ENCODE measurements at regions not wholly inside any gene's neighbourhood (a gene's known extent, or its start where the extent isn't known, plus 50 kb on each side); places are given as distances from the start of the nearest gene placed in this dataset.

DNA sequence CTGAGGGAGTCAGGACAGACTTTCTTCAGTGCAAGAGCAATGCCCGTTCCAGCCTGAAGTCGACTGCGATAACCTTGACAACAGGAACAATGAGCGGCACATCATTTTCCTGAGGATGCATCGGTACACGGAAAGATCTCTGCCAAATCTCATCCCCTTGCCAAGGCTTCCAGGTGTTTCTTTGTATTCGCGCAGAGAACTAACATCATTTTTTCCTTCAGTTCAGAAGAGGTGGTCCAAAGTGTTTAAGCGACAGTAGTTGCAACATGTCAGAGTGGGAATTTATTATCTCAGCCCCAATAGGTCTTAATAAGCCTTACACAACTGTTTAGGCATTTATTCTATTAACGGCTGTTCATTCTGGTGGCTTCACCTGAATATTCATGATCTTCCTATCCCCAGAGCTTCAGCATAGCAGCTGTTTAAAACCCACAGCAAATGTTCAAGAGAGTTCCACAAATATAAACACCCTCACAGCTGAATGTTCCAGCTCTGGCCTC, 129.7 kb upstream of the NFIA start:
- H3K9me3 Mint-ChIP-seq: no peaks in the 10 kb centered on the region
- no peaks in the 10 kb centered on the region for H3K36me3 Mint-ChIP-seq

DNA sequence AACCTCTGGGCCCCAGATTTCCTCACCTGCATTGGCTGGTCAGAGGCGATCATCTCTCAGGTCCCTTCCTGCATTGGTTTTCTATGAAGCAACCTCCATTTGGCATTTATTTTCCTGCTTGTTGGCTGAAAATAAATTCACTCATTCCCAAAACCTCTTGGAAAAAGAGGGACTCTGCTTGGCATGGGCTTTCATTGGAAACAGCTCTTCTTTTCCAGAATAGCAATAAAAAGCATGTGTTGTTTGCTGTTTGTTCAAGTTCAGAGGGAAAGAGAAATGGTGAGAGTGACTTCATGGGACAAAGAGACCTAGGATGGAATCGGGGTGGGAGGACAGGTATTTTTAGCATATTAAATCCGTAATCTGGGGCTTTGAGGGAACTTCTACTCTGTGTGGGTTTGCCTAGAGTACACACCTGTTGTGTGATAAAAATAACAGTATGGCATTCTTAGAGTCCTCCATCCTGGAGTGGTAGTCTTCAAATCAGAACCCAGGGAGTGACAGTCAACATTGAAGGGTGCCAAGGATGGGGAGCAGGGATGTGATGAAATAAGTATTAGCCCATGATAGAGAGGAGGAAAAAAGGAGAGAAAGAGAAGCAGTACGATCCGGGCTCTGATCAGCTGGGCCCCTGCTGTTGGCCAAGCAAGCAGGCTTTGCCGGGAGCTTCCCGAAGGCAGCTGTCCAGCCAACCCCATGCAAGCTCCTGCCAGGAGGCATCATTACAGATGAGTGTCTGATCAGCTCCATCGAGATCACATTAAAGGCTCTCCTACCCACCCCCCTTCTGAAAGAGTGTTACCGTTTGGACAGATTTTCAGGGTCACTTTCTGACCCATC, 131.9 kb upstream of the NFIA start:
- H3K27ac Mint-ChIP-seq: no peak overlapping the region

More for the DNA sequence above, 129.7 kb upstream of the NFIA start:
- H3K4me1 Mint-ChIP-seq (ENCODE audit: unreplicated experiment): peaks cover 27% of the 10 kb centered on the region
- TF ChIP-seq, protein P1, sequence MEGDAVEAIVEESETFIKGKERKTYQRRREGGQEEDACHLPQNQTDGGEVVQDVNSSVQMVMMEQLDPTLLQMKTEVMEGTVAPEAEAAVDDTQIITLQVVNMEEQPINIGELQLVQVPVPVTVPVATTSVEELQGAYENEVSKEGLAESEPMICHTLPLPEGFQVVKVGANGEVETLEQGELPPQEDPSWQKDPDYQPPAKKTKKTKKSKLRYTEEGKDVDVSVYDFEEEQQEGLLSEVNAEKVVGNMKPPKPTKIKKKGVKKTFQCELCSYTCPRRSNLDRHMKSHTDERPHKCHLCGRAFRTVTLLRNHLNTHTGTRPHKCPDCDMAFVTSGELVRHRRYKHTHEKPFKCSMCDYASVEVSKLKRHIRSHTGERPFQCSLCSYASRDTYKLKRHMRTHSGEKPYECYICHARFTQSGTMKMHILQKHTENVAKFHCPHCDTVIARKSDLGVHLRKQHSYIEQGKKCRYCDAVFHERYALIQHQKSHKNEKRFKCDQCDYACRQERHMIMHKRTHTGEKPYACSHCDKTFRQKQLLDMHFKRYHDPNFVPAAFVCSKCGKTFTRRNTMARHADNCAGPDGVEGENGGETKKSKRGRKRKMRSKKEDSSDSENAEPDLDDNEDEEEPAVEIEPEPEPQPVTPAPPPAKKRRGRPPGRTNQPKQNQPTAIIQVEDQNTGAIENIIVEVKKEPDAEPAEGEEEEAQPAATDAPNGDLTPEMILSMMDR (conservative IDR thresholded peaks at IDR 0.05): no peak
- H3K27me3 Mint-ChIP-seq: peaks cover 17% of the 10 kb centered on the region
- no peak overlapping the region for H3K4me3 Mint-ChIP-seq
- H3K27ac Mint-ChIP-seq: no peak overlapping the region
- DNase-seq (ENCODE audit: extremely low spot score, unreplicated experiment): no peak

DNA sequence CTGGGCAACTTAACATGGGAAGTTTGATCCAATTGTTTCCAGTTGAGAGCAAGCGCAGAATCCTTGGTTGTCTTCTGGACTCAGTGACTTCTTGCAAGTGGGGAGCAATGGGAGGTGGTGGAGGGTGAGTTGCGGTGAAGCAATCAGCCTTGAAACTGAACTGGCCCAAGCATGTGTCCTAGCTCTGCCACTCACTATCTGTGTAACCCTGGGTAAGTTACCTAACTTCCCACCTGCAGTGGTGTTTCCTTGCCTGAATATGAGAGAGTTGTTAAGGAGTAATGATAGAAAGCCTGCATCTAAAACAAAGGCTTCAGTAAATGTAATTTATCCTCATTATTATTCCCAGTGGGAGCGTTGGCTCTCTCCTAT, 132.5 kb upstream of the NFIA start:
- Mint-ChIP-seq H3K9me3 (no peaks in the 10 kb centered on the region), H3K27ac (no peak overlapping the region), H3K4me1 (ENCODE audit: unreplicated experiment) (peaks cover 19% of the 10 kb centered on the region), H3K36me3 (no peaks in the 10 kb centered on the region), H3K4me3 (no peak overlapping the region), H3K27me3 (peaks cover 16% of the 10 kb centered on the region)
- no peak for DNase-seq (ENCODE audit: extremely low spot score, unreplicated experiment)
- TF ChIP-seq, protein P1 (conservative IDR thresholded peaks at IDR 0.05): no peak

More for the DNA sequence above, 131.9 kb upstream of the NFIA start:
- peaks cover 19% of the 10 kb centered on the region for H3K4me1 Mint-ChIP-seq (ENCODE audit: unreplicated experiment)
- peaks cover 16% of the 10 kb centered on the region for H3K27me3 Mint-ChIP-seq
- DNase-seq (ENCODE audit: extremely low spot score, unreplicated experiment): no peak
- no peaks in the 10 kb centered on the region for H3K36me3 Mint-ChIP-seq
- TF ChIP-seq, protein P1 (conservative IDR thresholded peaks at IDR 0.05): no peak
- H3K9me3 Mint-ChIP-seq: no peaks in the 10 kb centered on the region
- no peak overlapping the region for H3K4me3 Mint-ChIP-seq

DNA sequence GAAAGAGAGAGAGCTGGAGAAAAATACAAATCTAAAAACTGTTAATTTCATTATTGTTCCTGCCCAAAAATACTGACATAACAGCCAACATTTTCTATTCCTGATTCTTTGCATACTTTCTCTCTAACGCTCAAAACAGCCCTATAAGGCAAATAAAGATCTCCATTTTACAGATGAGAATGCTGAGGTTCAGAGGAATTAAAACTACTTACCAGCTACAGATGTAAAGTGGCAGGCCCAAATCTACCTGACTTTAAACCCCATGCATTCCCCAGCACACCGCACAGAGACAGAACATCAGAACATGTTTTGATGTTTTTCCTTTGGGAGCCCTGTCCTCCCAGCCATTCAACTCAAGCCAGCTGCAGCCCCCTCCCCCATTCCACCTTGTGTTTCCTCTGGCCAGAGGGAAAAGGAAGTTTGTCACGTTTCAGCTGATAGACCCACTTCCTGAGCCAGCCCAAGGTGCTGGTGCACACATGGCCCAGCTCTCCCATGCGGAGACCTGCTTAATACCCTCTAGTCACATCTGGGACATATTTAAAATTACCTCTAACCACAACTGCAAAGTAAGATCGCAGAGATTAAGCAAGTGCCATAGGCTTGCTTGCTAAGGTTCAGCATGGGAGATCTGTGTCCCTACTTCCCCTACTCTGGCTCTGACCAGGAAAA, 133.1 kb upstream of the NFIA start:
- H3K27ac Mint-ChIP-seq: no peak overlapping the region
- H3K36me3 Mint-ChIP-seq: no peaks in the 10 kb centered on the region
- no peak for DNase-seq (ENCODE audit: extremely low spot score, unreplicated experiment)
- peaks cover 19% of the 10 kb centered on the region for H3K4me1 Mint-ChIP-seq (ENCODE audit: unreplicated experiment)
- H3K27me3 Mint-ChIP-seq: peaks cover 16% of the 10 kb centered on the region
- no peaks in the 10 kb centered on the region for H3K9me3 Mint-ChIP-seq
- TF ChIP-seq, protein P1 (conservative IDR thresholded peaks at IDR 0.05): no peak
- H3K4me3 Mint-ChIP-seq: no peak overlapping the region

DNA sequence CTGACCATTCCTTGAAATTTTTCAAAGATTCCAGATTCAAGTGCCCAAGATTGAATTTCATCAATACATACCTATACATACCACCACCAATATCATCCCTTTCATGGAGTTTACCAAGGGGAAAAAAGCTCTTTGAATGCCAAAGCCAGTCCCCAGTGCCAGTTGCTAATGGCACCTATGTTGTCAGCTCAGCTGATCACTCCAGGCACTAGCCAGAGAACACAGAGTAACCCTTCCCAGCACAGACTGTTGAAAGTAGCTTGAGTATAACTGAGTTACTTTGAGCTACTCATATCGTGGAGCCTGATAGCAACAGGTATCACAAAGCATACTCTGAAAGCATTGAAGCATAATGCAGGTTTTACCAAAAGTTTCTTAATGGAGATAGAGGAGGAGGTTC, 133.9 kb upstream of the NFIA start:
- H3K27me3 Mint-ChIP-seq: peaks cover 16% of the 10 kb centered on the region
- H3K4me1 Mint-ChIP-seq (ENCODE audit: unreplicated experiment): peaks cover 19% of the 10 kb centered on the region
- H3K4me3 Mint-ChIP-seq: no peak overlapping the region
- TF ChIP-seq, protein P1 (conservative IDR thresholded peaks at IDR 0.05): no peak
- DNase-seq (ENCODE audit: extremely low spot score, unreplicated experiment): no peak
- no peaks in the 10 kb centered on the region for H3K9me3 Mint-ChIP-seq
- no peak overlapping the region for H3K27ac Mint-ChIP-seq
- no peaks in the 10 kb centered on the region for H3K36me3 Mint-ChIP-seq
